C4-2B (cell line): ENCODE measurements at regions not wholly inside any gene's neighbourhood (a gene's known extent, or its start where the extent isn't known, plus 50 kb on each side); places are given as distances from the start of the nearest gene placed in this dataset.

Experiments
- H3K27ac ChIP-seq: fragments of 450-650 bp; 2 replicates; pipeline ENCODE4 v1.5.1; 2017
- ZFX ChIP-seq: fragments of 450-650 bp; IDR thresholded peaks from 2 replicates; pipeline ENCODE4 v1.6.1; 2017
- TF ChIP-seq, protein P1 (sequence below): fragments of 450-650 bp; conservative IDR thresholded peaks from 2 replicates; pipeline ENCODE4 v1.5.1; 2017; ENCODE audit warnings: mild to moderate bottlenecking

DNA sequence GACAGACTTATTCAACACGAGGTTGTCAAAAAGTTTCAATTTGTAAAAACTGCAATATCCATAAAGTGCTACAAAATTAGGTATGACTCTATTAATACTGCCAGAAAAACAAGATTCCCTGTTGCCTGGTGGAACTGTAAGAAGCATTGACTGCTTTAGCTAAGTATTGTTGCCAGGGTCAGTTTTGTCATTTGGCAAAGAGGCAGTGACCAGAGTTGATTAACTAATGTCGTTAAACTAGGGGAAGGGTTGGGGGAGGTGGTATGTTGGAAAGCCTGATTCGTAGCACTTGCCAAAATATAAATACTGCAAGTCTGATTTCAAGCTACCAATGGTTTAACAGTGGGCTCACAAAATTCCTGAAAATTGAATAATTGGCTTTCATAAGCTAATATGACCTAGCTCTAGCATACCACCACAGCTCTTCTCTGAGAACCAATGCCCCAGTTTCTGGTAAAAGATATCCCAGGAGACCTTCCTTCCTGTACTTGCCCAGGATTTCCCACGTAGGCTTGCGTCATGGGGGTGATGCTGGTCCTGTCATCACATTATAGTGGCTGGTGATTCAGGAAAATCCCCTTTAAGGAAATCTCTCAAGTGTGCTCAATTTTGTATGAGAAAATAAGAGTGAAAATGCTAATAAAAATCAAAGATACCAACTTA, 266.4 kb upstream of the TBC1D5 start:
- TF ChIP-seq ZFX: no peak
- H3K27ac ChIP-seq: no peak overlapping the region

DNA sequence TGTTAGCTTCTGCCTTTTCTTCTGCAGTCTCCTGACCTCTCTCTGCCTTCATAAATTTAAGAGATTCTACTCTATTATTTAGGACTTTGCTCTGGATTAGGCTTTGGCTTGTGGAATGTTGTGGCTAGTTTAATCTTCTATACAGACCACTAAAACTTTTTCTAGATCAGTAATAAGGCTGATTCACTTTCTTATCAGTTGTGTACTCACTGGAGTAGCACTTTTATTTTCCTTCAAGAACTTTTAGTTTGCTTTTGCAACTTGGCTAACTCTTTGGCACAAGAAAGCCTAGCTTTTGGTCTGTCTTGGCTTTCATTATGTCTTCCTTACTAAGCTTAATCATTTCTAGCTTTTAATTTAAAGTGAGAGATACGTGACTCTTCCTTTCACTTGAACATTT, 265.5 kb upstream of the TBC1D5 start:
- TF ChIP-seq, protein P1, sequence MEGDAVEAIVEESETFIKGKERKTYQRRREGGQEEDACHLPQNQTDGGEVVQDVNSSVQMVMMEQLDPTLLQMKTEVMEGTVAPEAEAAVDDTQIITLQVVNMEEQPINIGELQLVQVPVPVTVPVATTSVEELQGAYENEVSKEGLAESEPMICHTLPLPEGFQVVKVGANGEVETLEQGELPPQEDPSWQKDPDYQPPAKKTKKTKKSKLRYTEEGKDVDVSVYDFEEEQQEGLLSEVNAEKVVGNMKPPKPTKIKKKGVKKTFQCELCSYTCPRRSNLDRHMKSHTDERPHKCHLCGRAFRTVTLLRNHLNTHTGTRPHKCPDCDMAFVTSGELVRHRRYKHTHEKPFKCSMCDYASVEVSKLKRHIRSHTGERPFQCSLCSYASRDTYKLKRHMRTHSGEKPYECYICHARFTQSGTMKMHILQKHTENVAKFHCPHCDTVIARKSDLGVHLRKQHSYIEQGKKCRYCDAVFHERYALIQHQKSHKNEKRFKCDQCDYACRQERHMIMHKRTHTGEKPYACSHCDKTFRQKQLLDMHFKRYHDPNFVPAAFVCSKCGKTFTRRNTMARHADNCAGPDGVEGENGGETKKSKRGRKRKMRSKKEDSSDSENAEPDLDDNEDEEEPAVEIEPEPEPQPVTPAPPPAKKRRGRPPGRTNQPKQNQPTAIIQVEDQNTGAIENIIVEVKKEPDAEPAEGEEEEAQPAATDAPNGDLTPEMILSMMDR: no peak
- TF ChIP-seq ZFX: no peak
- H3K27ac ChIP-seq: no peak overlapping the region

DNA sequence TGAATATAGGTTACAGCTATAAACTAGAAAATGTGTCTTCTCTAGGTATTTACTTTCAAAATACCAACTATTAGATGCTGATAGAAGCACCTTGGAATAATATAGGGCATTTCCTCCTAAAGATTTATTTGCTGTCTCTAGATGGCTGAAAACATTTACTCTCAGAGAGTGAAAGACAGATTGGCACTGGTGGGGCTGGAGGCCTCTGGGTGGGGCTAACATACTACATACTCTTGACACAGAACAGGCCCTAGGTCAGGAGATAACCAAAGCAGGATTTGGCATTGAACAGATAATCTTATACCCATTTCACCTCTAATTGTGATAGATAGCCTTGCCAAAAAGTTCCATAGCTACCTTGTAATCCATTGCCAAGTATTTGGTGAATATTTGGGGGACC, 253.3 kb upstream of the TBC1D5 start:
- TF ChIP-seq ZFX: no peak
- TF ChIP-seq, protein P1: no peak
- no peak overlapping the region for H3K27ac ChIP-seq

DNA sequence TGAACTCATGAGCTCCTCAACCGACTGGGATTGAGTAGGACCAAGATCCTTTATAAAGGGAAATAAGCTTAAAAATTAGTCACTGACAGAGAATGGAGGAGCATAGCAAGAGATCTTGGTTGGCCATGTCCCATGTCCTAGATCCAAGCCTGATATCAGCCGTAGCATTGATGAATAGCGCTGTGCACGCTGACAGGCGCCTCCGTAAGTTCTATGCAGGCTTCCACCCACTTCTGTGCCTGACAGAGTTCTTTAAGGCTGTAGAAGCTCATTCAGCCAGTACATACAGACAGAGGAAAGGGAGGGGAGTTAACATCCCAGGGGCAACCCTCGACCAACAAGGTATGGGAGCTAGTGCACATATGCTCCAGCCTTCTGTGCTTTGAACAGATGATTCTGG, 251.7 kb upstream of the TBC1D5 start:
- H3K27ac ChIP-seq: no peak overlapping the region
- TF ChIP-seq, protein P1: no peak
- no peak for TF ChIP-seq ZFX

DNA sequence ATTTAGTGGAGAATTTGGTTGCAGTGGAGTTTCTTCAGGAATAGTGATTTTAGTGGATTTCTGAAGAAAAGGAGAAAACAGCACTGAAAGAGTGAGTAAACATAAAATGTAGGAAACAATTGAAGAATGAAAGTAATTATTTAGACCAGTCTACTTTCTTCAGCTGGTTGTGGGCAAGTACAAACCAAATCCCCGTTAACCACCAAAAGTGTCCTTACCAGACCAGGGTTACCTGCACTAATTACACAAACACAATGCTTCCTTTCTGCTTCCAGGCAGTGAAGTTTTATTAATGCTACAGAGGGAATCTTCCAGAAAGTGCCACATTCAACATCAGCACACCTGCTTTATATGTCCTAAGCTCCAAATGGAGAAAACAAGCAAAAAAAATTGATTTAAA, 248.0 kb upstream of the TBC1D5 start:
- no peak overlapping the region for H3K27ac ChIP-seq
- no peak for TF ChIP-seq ZFX
- TF ChIP-seq, protein P1: no peak

DNA sequence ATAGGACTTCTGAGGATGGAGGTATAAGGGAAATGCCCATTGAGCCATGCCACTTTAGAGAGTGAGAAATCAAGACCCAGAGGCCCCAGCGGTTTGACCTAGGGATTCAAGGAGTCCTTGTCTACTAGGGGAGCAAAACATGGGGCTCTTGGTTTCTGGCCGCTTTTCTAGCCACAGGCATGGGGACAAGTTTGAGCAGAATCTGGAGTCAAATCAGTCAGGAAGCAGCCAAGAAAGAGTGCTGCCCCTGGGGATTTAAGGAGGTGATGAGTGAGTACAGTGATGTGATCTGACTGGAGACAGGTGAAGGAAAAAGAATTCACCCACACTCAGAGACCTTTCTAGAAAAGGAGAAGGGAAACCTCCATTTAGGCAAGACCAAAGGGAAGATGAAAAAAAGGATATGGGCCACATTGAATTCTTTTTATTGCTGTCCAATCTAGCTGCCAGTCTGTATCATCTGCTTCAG, 244.0 kb upstream of the TBC1D5 start:
- H3K27ac ChIP-seq: no peak overlapping the region

DNA sequence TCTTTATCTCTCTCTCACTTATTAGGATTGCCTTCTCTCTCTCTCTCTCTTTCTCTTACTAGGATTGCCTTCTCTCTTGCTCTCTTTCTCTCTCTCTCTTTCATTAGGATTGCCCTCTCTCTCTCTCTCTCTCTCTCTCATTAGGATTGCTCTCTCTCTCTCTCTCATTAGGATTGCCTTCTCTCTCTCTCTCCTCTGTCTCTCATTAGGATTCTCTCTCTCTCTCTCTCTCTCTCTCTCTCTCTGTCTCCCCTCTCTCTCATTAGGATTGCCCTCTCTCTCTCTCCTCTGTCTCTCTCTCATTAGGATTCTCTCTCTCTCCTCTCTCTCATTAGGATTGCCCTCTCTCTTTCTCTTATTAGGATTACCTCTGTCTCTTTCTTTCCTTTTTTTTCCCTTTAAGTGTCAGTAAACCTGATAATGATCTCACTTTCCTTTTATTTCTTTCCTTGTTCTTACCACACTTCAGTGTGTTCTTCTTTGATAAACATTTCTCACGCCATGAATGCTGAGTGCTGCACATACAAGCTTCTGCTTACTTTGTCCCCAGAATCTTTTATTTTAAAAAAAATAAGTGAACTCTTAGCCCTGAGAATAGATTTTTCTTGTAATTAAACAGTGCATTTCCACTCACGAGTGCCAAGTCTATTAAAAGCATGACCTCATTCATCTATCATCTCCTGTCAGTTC, 243.4 kb upstream of the TBC1D5 start:
- H3K27ac ChIP-seq: no peak overlapping the region
- TF ChIP-seq, protein P1: no peak
- no peak for TF ChIP-seq ZFX

More for the DNA sequence above, 244.0 kb upstream of the TBC1D5 start:
- TF ChIP-seq, protein P1: no peak
- TF ChIP-seq ZFX: no peak

DNA sequence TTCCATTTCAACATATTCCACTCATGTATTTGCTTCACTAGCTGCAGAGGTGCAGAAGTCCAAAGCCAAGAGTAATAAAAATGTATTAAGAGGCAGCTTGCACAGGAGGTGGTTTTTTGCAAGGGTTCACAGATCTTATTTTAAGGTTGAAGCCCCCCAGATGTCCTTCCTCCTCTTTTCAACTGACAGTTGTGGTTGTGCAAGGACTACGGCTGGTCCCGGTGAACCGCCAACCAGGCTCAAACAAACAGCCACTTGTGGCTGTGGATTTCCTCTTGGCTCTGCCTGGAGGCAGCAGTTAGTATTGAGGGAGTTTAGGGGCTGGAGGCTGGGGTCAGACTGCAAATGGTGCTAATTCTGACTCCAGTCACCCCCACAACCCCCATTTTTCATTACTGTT, 240.7 kb upstream of the TBC1D5 start:
- no peak overlapping the region for H3K27ac ChIP-seq
- TF ChIP-seq ZFX: no peak
- TF ChIP-seq, protein P1: no peak
